GM18909 (cell line): ENCODE measurements at regions not wholly inside any gene's neighbourhood (a gene's known extent, or its start where the extent isn't known, plus 50 kb on each side); places are given as distances from the start of the nearest gene placed in this dataset.

ENCODE experiments used
- ATAC-seq: cut with Tn5 transposase; IDR thresholded peaks from one replicate; pipeline ENCODE4 v1.9.1; 2021; ENCODE audit warnings: mild to moderate bottlenecking; ENCODE audit not compliant: unreplicated experiment, poor library complexity

DNA sequence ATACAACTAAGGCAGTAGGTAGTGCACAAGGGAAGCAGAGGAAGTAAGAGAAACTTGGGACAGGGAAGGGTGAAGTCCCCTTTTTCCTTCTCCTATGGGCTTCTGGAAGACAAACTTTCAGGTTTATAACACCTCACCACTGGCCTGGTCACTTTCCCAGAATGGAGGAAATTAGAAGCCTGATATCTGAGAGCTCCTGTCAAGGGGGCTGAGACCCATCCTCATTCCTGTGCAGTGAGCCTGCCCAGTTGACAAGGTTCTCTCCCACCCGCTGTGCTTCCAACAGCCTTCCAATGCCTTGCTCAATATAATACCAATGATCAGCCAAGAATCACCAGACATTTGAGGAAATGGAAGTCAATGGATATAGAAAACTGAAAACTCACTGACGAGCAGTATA lies 100.4 kb upstream of the YPEL5 start:
- no peak for ATAC-seq

DNA sequence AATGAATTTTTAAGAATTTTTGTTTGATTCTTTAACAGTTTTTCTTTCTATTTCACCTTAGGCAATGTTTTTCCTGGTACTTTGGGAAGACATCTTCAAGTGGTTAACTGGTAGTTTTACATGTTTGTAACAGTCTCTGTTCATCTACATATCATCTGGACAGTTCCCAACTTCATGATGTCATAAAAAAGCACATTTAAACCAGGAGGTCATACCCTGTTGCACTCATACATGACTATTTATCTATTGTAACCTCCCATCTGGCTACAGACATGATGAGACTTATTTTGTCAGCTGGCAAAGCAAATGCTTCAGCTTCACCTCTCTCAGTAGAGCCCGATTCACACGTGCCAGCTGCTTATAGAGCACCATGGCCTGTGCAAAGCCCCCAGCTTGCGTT lies 99.8 kb upstream of the YPEL5 start:
- no peak for ATAC-seq

DNA sequence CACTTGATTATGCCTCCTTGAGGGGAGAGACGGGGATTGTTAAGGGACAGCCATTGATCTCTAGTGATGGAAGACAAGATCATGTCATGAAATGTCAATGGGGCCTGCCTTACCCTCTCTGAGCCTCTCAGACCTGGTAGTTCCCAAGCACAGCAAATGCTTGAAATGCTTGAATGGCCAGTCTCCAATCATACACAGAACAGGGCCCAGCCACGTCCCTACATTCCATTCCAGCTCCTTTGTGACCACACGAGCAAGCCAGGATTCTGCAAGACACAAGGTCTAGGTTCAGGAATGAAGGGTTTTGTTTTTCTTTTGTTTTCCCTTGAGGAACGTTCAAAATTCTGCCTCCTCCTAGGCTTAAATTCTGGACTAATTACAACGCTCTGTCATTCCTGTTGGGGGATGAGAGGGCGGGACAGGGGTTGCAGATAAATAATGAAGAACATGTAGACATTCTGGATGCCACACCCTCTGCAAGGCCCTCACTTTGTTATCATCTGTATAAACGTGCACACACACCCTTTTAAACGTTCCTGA lies 98.1 kb upstream of the YPEL5 start:
- no peak for ATAC-seq

DNA sequence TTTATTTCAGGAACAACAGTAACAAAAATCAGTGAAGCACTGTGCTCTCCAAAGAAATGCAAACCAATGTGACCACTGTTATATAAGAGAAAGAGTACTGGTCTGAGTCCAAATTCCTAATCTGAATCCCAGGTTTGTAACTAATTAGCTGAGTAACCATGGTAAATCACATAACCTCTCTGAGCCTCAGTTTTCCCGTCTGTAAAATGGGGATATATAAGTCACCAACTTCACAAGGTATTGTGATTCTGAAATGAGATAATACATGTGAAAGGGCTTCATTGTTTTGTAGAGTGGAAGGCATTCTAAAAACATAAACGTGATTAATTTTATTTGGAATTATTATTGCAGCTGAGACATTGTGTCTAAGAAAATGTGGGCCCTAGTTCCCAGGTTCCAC lies 91.3 kb upstream of the YPEL5 start:
- ATAC-seq, result no peak

DNA sequence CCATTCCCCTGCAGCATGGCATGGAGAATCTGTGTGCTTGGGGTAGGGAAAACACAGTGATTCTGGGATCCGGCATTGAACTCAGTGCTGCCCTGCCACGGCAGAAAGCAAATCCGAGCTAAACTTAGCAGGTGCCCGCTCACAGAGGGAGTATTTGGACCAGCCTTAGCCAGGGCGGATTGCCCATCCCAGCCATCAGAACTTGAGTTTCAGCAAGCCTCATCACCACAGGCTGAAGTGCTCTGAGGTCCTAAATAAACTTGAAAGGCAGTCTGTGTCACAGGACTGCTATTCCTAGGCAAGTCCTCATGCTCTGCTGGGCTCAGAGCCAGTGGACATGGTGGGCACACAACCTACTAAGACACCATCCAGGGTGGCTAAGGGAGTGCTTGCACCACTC lies 86.2 kb upstream of the YPEL5 start:
- no peak for ATAC-seq

DNA sequence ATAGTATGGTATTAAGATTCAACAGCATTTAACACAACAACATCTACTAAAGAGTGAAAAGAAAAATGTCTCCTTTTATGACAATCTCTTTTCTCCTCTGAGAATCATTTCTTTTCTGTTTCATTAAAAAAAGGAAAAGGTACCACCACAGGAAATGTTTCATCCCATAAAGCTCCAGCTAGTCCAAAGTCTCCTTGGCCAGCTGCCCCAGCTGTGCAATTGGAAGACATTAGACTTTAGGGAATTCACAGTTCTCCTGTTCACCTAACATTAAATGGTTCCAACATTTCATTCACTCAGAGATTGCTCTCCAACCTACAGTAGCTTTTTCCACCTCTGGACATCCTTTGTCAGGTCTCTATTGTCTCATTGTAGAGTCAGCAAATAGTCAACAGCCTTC lies 78.7 kb upstream of the YPEL5 start:
- no peak for ATAC-seq

DNA sequence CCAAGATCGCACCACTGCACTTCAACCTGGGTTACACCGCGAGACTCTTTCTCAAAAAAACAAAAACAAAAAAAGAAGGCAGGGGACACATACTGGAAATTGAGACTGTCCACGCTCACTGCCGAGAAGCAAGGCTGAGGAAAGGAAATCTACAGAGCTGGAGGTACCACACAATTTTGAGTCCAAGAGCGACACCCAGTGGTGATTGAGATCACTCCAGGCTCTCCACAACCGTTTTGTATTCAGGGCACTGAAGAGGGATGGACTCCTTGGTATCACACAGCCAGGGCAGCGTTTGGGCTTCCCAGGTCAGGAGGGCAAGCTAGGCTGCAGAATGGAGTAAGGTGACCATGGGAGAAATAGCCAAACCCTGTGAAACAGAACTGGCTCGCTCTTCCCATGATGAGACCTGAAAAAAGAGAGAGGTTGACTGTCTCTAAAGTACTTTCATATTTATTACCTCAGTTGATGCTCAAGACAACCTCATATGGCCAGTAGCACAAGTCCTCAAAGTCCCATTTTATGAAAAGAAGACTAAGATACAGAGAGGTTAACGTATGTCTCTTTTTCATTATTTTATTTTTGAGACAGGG lies 74.5 kb upstream of the YPEL5 start:
- ATAC-seq, result peak; percentile 65

DNA sequence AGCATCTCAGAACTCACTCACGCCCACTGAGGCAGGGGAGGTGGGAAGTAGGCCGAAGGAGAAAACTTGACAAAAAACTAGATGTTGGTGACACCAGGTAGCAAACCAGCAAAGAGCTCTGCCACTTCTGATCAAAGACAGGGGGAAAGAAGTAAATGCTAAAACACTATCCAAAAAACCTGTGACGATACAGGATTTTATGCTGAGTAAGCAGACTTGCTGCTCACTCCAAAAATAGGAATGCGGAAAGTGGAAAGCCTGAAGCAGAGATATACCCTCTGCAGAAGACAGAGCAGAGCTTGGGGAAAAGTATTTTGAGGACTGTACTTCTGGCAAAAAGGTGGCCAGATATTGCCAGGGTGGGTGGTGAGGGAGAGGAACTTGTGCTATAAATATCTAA lies 73.3 kb upstream of the YPEL5 start:
- ATAC-seq, result no peak

DNA sequence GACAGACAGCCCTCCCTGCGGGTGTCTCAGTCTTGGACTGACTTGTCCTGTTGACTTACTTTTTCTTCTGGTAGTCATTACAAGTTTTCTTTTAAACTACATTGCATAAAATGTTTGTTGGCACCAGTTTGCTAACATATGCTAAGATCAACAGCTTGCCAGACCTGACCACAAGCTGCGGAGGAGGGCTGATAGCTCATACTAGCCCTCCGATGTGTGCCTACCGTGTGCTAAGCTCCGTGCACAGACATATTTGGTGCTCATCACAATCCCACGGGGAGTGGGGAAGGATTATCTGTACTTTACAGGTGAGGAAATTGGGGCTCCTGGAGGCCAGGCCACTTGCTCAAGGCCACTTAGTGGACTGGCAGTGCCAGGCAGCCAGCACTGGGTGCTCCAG lies 72.8 kb upstream of the YPEL5 start:
- no peak for ATAC-seq

DNA sequence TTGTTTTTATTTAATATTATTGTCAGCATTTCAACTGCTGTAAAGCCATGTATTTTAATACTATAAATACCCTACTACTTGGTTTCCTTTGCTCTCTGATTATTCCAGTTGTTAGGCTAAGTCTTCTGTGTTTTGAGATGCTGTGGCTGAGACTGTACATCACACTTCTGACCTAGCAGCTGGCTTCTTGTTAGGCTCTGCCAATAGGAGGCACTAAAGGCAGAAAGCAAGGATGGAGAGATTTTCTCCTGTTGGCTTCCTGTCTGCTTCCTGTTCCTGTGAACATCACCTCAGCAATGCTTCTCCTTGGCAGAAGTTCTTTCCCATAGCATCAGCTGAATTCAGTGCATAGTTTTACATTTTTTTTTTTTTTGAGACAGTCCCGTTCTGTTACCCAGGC lies 68.3 kb upstream of the YPEL5 start:
- no peak for ATAC-seq

DNA sequence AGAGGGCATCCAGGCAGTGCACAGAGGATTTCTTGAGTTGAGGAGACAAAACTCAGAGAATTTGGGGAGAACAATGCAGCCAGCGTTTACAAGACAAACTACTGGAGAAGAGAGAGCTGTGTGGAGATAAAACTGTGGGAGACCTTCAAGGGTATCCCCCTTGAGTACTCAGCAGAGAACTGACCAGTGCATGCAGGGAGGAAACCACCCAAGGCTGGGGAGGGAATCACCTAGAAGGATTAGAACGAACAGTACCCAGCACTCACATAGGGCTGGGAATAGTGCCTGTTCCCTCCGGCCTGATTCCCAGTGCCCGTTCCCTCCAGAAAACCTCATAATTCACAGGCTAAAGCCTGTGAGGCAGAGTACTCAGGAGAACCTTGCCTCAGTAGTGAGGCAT lies 61.9 kb upstream of the YPEL5 start:
- no peak for ATAC-seq

DNA sequence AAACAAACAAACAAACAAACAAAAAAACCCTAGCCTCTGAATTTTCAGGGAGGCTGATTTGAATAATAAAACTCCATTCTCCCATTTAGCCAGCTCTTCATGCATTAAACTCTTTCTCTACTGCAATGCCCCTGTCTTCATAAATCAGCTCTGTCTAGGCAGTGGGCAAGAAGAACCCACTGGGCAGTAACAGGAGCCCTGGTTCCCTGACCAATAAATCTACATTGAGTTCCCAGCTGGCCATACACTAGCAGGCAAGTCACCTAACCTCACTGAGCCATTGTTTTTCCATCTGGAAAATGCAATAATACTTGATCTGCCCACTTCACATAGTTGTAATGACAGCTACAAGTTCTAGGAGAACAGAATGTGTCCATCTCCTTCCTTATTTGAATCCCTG lies 57.6 kb upstream of the YPEL5 start:
- ATAC-seq, result no peak

DNA sequence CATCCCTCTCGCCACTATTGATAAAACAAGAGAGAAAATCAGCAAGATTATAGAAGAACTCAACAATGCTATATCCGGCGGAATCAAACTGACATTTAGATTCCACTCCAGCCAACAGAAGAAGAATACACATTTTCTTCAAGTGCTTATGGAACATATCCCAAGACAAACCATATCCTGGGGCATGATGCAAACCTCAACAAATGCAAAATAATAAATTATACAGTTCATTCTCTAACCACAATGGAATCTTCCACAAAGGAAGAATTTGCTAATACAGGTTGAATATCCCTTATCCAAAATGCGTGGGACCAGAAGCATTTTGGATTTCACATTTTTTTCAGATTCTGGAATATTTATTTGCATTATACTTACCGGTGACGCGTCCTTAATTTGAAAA lies 51.4 kb upstream of the YPEL5 start:
- no peak for ATAC-seq

DNA sequence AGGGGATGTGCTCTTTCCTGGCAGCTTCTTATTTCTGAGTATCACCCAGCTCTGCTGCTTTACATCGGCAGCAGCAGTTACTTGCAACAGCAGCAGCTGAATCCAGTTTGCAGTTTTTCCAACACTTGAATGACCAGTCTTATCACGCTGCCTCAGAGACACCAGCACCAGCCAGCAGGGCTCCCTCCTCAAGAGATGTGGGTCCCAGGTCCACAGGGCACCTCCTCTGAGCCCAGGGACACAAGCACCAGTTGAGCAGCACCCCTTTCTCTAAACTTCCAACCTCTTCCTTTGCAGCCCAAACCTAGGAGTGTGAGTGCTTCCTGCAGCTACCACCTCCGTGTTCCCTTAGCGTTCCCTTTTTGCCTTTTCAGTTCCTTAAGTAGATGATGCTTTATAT lies 50.4 kb upstream of the YPEL5 start:
- ATAC-seq, result no peak
